Left ventricle myocardium superior (tissue), 1 donor: ENCODE measurements at regions not wholly inside any gene's neighbourhood (a gene's known extent, or its start where the extent isn't known, plus 50 kb on each side); places are given as distances from the start of the nearest gene placed in this dataset.

Experiments
- ATAC-seq: fragments of 200-7000 bp; cut with Tn5 transposase; one replicate; pipeline ENCODE4 v1.9.1; 2020; ENCODE audit warnings: mild to moderate bottlenecking, moderate library complexity
- DNase-seq: peaks from one replicate; pipeline ENCODE4 v3.0.0-alpha.2; 2020
- intact Hi-C: fragments of 100-400 bp; cut with micrococcal nuclease; formaldehyde crosslinking; loops from one replicate; pipeline ENCODE4 v1.11.0; 2022
- donor health status: DM: no; HTN: yes; CAD: no; lungs with severe emphysema.

DNA sequence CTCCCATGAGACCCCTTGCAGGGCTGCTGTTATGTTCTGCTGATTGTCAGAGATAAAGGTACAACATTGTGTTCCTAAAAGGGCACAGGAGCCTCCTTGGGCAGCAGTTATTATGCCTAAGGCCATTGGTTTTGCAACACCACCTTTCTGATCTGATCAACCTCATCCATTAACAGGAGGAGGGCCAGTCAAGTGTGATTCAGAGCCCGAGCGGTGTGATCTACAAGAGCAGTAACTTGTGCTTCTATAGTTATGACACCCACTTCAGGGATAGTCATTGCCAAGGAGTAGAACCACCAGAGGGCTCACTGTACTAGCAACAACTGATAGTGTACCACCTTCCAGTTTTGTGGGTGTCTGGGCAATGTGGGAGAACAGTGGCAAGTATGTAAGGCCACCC lies 1457.9 kb upstream of the CADM2 start:
- ATAC-seq = no peak
- DNase-seq = no peak
- intact Hi-C loops = no loop called here

DNA sequence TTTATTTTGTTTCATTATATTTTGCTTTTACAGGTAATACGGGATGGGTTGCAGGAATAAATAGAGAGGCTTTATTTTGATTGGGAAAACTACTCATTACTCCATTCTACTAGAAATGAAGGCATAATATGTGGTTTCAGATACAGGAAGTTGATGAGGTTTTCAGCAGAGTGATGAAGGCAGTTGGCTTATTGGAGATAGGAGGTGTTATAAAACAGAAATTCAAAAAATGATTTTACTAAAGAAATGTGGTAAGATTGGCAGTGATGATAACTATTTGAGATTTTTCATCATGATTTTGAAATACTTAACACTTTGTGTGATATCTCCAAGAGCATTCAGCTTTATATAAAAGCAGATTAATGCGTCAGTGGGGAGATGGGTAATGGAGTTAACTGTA lies 1445.7 kb upstream of the CADM2 start:
- DNase-seq = no peak
- intact Hi-C loops = no loop called here
- no peak for ATAC-seq

DNA sequence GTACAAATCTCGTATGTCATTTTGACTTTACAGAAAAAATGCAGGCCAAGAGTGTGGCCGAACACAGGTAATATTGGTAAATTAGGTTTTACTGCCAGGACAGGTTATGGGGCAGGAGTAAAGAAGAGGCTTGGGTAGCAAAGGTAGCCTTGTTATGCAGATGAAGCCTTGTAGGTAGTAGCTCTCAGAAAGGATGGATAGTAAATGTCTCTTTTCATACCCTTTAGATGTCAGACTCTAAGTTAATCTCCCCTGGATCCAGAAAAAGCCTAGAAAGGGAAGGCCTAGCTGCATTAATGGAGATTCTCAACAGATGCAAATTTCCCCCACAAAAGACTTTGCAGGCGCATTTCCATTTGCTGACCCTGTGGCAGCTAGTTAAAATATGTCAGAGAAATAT lies 1445.1 kb upstream of the CADM2 start:
- no peak for DNase-seq
- ATAC-seq = no peak
- intact Hi-C loops = no loop called here

DNA sequence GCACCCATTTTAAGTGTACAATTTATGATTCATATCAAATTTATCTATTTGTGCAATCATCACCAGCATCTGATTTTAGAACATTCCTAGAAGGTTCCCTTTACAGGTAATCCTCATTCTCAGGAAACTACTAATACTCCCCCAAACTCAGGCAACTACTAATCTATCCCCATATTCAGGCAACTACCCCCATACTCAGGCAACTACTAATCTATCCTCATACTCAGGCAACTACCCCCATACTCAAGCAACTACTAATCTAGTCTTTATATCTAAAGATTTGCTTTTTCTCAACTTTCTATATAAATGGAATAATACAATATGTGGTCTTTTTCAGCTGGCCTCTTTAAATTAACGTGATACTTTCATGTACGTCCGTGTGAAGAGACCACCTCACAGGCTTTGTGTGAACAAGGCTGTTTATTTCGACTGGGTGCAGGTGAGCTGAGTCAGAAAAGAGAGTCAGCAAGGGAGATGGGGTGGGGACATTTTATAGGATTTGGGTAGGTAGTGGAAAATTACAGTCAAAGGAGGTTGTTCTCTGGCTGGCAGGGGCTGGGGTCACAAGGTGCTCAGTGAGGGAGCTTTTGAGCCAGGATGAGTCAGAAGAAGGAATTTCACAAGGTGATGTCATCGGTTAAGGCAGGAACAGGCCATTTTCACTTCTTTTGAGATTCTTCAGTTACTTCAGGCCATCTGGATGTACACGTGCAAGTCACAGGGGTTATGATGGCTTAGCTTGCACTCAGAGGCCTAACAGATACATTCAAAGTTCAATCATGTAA lies 1444.5 kb upstream of the CADM2 start:
- DNase-seq (no peak), ATAC-seq (no peak)
- intact Hi-C loops = no loop called here

DNA sequence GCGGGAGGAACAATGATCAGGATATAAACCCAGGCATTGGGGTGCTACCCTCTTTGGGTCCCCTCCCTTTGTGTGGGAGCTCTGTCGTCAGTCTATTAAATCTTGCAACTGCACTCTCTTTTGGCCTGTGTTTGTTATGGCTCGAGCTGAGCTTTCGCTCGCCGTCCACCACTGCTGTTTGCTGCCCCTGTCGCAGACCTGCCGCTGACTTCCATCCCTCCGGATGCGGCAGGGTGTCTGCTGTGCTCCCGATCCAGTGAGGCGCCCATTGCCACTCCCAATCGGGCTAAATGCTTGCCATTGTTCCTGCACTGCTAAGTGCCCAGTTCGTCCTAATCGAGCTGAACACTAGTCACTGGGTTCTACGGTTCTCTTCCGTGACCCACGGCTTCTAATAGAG lies 1443.7 kb upstream of the CADM2 start:
- DNase-seq (no peak), ATAC-seq (no peak)
- intact Hi-C loops = no loop called here

DNA sequence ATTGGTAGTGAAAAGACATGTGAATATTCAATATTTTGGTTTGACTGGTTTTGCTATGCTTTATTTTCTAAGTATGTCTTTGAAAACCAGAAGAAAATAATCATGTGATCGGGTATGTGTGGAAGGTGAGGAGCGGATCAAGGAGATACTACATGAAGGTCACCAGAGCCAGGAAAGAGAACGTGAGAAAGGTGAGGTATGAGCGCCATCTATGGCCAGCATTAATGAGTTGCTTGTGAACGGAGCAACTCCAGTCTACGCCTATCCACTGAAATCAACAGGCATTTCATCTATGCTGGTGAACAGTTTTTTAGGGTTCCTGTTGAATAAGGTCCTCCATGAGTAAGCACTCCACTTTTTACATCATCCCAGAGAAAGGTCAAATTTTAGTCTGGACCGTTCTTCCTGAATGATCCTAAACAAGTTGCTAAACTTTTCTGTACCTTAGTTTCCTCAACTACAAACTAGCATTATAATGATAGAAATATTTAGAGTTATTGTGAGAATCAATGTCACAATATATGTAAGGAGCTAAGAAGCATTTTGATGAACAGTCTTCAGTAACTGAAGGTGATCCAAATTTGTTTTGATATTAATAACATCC lies 1435.2 kb upstream of the CADM2 start:
- intact Hi-C loops = no loop called here
- DNase-seq (no peak), ATAC-seq (peak; percentile 64)

DNA sequence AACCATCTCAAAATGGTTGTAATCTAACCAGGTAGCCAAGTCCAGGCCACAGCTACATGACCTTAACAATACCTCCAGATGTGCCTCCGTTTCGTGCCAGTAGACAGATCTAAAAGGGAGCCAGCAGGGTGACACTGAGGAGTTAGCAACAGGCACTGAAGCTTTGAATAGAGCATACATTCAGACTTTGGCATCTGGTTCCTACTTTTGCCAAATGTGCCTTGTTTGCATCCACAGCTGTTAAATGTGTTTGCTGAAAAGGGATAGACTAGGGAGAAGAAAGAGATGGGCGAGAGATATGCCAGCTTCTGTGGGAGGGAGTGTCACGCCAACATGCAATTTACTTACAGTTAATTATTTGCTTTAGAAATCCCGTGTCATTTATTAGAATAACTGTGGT lies 1433.9 kb upstream of the CADM2 start:
- ATAC-seq = no peak
- no peak for DNase-seq
- intact Hi-C loops = no loop called here

DNA sequence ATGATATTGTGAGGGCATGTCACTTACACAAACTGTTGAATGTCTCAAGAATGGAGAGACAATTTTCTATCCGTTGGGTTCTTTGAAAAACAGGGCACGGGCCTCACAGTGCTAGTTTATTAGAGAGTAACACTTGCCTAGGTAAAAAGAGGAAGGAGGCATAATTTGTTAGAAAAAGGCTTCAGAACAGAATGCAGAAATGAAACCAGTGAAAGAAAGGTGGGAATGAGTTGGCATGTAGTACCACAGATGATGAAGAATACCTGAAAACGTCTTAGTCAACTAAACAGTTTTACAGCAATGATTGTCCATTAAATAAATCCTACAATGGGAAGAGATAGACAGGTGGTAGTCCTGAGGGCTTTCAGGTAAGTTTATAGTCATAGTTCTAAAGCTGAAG lies 1399.7 kb upstream of the CADM2 start:
- ATAC-seq (no peak), DNase-seq (no peak)
- intact Hi-C loops = no loop called here

DNA sequence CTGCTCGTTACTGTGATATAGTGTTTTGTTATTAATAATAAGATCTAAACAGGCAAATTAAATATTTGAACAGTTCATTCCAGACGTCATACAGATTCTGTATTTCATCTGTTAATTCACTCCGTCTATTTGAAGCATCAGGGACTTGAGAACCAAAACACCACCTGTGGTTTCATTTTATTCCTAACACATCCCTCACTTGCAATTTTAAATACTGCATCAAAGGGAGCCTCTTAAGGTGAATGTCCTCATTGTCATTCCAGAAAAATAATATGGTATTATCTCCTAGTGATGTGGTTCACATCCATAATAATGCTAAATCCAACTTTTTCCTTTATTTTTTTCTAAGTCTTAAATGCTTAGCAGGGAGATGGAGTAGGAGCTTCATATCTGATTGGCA lies 1390.9 kb upstream of the CADM2 start:
- ATAC-seq (no peak), DNase-seq (no peak)
- intact Hi-C loops = no loop called here

DNA sequence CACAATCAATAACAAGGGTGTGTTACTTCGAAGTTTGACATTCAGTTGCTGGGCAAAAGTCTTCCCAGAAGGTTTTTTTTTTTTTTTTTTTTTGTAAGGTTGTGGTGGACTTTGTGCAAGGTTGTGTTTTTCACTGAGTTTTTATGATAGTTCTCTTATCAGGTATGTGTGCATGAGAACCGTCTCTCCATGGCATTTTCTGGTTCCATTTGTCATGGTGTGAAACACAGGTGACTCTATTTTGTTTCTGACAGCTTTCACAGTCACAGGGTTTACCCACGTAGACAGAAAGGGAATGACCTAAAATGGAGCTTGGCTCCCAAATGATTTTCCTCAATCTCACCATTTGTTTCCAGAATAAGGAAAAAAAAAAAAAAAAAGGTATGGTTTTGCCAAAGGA lies 1377.2 kb upstream of the CADM2 start:
- intact Hi-C loops = no loop called here
- DNase-seq (no peak), ATAC-seq (no peak)

DNA sequence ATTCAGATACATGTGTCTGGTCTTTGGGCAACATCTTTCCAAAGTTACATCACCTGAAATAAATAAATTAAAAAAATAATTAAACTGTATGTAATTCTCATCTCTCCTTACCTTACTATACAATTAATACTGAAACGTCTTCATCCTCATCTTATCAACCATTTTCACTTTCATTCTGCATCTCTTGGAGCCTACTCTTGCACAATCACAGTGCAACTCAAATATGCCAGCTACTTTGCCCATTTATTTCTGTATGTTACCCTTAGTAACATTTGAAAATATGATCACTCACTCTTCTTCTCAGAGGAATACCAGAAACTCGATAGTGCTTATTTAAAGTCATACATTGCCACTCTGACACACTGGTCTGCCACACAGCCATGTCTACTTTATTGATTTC lies 1357.1 kb upstream of the CADM2 start:
- no peak for ATAC-seq
- intact Hi-C loops = no loop called here
- DNase-seq = no peak

DNA sequence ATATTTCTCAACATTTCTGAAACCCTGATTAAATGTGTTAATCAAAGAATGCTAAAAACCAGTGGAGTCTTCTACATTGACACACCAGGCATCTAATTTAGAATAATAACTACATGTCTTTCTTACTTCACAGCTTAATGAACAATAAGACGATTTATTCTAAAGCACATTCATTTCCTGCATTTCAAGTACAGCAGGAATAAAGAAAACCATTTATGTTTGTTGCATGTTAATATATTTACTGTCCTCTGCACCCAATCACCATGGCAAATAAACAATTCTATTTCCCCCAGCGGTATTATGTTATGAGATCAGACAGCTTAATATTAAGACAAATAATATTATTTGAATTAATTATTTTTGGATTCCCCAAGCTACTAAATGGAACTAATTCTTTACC lies 1336.3 kb upstream of the CADM2 start:
- intact Hi-C loops = no loop called here

DNA sequence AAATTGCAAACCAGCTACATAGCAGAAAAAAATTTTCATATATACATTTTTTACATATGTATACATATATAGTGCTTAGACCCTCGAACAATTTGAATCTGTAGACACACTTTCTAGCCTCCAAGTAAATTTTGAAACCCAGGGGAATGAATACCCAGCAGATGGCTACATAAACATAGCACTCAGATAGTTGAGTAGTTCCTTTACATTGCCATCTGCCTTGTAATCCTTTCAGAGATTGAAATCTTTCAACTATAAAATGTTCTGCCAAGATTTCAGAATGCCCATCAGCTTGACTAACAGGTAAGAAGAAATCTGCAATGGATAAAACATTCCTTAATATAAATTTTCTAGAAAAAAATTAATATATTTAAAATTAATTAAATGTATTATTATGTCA lies 1333.5 kb upstream of the CADM2 start:
- no peak for ATAC-seq
- no peak for DNase-seq
- intact Hi-C loops = no loop called here

More for the DNA sequence above, 1336.3 kb upstream of the CADM2 start:
- DNase-seq (no peak), ATAC-seq (no peak)

DNA sequence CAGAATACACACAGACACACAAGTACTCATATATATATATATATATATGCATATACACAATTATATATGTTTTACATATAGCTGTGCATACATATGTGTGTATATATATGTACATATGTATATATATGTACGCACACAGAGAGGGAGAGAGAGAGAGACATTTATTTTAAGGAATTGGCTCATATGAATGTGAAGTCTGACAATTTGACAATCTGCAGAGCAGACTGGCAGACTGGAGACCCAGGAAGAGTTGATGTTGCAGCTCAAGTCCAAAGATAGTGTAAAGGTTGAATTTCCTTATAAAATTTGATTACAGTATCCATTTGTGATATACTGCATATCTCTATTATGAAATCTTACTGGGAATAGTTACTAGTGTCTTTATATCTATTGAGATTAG lies 1330.3 kb upstream of the CADM2 start:
- intact Hi-C loops = no loop called here
- no peak for DNase-seq

DNA sequence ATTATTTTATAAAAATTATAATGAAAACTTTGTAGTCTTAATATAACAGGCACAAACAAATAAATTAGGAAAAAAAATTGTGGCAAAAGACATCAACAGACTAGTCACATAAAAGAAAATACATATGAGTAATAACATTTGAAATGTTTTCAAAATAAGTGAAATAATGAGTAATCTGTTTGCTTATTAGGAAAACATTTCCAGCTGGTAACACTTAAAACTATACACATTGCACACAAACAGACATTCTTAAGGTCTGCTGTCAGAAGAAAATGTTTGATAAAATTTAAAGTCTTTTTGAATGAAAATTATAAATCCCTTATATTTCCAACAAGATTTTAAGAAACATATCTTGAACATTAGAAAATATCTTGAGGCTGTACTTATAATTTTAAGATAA lies 1326.3 kb upstream of the CADM2 start:
- DNase-seq = no peak
- intact Hi-C loops = no loop called here
- ATAC-seq = no peak

More for the DNA sequence above, 1330.3 kb upstream of the CADM2 start:
- ATAC-seq = no peak

DNA sequence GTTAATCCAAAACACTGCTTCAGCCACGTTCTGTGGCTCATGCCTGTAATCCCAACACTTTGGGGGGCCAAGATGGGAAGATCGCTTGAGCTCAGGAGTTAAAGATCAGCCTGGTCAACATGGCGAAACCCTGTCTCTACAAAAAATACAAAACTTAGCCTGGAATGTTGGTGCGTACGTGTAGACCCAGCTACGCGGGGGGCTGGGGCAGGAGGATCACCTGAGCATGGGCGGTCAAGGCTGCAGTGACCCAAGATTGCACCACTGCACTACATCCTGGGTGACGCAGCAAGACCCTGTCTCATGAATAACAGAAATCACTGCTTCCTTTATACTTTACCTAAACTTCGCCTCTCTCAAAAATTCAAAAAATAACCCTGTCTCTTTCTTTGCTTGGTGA lies 1325.0 kb upstream of the CADM2 start:
- ATAC-seq (no peak), DNase-seq (no peak)
- intact Hi-C loops = no loop called here

DNA sequence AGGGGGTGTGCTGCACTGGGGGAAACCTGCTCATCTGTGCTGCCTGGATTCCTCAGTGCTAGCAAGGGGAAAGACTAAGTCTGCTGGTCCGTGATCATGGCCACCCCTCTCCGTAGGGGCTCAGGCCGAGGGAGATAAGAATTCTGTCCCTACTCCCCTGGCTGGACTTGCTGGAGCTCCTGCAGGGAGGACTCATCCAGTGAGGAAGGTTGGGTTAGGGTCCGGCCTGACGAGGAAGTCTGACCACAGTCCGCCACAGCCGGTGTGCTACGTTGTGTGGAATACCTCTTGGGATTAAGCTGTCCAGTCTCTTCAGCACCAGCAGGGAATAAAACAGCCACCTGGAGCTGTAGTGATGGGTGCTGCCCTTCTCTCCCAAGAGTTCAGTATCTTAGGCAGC lies 1309.1 kb upstream of the CADM2 start:
- no peak for ATAC-seq

DNA sequence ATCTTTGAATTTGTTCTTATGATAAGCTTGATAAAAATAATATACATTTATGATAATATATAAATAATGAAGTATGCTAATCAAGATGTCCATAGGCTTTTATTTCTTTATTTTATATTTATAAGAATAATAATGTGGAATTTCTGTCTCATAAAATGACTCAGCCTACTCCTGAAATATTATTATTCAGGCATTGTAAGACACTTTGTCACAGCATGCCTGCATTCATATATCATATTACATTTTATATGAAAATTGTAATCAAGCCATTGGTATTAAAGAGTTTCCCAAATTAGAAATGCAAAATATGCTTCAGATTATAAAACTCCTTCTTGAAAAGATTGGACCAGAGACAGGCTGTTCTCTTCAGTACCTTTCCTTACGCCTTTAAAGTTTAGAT lies 1303.7 kb upstream of the CADM2 start:
- ATAC-seq = no peak
- intact Hi-C loops = no loop called here
- DNase-seq = no peak

More for the DNA sequence above, 1309.1 kb upstream of the CADM2 start:
- intact Hi-C loops = no loop called here
- DNase-seq = peak; percentile 10

DNA sequence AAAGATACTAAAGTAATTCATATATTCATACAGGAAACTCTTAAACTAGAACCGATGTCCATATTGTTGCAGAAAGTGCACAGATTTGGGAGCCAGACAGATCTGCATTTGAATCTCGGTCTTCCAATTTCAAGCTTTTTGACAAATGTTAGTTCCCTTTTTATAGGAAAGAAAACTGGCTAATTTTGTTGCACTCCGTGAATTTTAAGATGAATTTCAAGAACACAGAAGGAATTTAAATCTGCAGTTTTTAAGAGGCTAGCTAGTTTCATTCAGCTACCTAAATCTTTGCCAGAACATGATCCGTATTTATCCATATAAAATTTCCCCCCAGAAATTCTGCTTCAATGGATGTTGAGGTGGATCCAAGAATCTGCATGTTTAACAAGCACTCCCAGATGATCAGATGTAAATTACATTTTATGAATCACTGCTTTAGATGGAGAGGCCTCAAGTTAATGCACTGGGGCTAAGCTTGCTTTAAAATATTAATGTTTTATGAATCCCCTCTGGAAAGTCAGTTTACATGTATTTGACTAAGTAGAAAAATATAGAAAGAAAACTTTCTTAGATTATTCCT lies 1296.3 kb upstream of the CADM2 start:
- DNase-seq (no peak), ATAC-seq (no peak)
- intact Hi-C loops = no loop called here

DNA sequence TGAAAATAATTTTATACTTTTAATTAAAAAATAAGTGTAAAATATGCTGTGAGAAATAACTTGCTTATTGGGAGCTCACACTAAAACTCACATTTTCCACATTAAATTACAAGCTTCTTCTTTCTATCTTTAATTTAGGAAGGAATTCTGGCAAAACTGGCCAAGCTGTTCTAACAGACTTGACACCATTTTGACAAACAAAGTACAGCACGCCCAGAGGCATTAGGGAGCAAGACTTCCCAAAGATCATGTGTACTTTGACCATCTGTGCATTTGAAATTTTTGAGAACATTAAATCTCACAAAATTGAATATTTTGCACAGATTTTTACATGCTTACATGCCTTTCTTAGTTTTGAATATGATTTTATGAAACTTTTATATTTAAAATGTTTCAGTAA lies 1288.4 kb upstream of the CADM2 start:
- DNase-seq = no peak
- intact Hi-C loops = no loop called here
- ATAC-seq = no peak
